Activated CD4-positive, alpha-beta memory T cell treated with anti-CD3 and anti-CD28 coated beads for 36 hours (primary cell): ENCODE measurements at regions not wholly inside any gene's neighbourhood (a gene's known extent, or its start where the extent isn't known, plus 50 kb on each side); places are given as distances from the start of the nearest gene placed in this dataset.
"Not testable (repeated sequence)": the region's sequence is repeated elsewhere in the genome, so short reads cannot be mapped to it uniquely, and the experiment has no call there.

Experiments
- CTCF ChIA-PET: fragments of 350-600 bp; sonication (Branson Sonifier 250); formaldehyde crosslinking; loops from one replicate; lab custom pipeline; 2021; ENCODE audit warnings: antibody characterized with exemption, inconsistent platforms; lab: Charles Lee
- POLR2A ChIA-PET: fragments of 350-600 bp; sonication (Branson Sonifier 250); formaldehyde crosslinking; loops from one replicate; lab custom pipeline; 2021; ENCODE audit warnings: antibody characterized with exemption; lab: Charles Lee
- DNase-seq: peaks from one replicate; pipeline ENCODE4 v3.0.0-alpha.2; 2020
- H3K27ac Mint-ChIP-seq: one replicate; pipeline ENCODE4 v1.8.0; 2021; ENCODE audit warnings: mixed read lengths
- H3K27me3 Mint-ChIP-seq: one replicate; pipeline ENCODE4 v1.8.0; 2021; ENCODE audit warnings: mixed read lengths
- H3K36me3 Mint-ChIP-seq: one replicate; pipeline ENCODE4 v1.8.0; 2021; ENCODE audit warnings: mixed read lengths
- H3K4me1 Mint-ChIP-seq: one replicate; pipeline ENCODE4 v1.8.0; 2021; ENCODE audit warnings: low read depth, mixed read lengths
- H3K4me3 Mint-ChIP-seq: one replicate; pipeline ENCODE4 v1.8.0; 2021; ENCODE audit warnings: mild to moderate bottlenecking, mixed read lengths
- H3K9me3 Mint-ChIP-seq: one replicate; pipeline ENCODE4 v1.8.0; 2021; ENCODE audit warnings: mixed read lengths
- intact Hi-C: fragments of 100-400 bp; cut with micrococcal nuclease; formaldehyde crosslinking; loops from one replicate; pipeline ENCODE4 v1.15.1; 2023

- intact Hi-C loops = no loop called here
- Mint-ChIP-seq H3K9me3 (no peaks in the 10 kb centered on the region), H3K36me3 (no peaks in the 10 kb centered on the region), H3K4me3 (no peak overlapping the region), H3K27me3 (peaks cover 5% of the 10 kb centered on the region), H3K27ac (no peak overlapping the region), H3K4me1 (no peaks in the 10 kb centered on the region)
- no peak for DNase-seq
- ChIA-PET POLR2A (no interaction called here), CTCF (interaction anchor here (0.6 kb wide), 1 partner anchor 343 kb away, joined by 3 read pairs; no protein-coding TSS in a partner anchor)
Observed at GRCh38 chr12:127038761-127039160, 1228.2 kb upstream of the TMEM132C start.

GRCh38 chr12:127041985-127042625, 1224.9 kb upstream of the TMEM132C start:
- H3K9me3 Mint-ChIP-seq = no peaks in the 10 kb centered on the region
- H3K27me3 Mint-ChIP-seq = peaks cover 2% of the 10 kb centered on the region
- no peaks in the 10 kb centered on the region for H3K4me1 Mint-ChIP-seq
- H3K36me3 Mint-ChIP-seq = no peaks in the 10 kb centered on the region
- intact Hi-C loops = no loop called here
- ChIA-PET POLR2A (no interaction called here), CTCF (no interaction called here)
- no peak for DNase-seq
- no peak overlapping the region for H3K27ac Mint-ChIP-seq
- H3K4me3 Mint-ChIP-seq = no peak overlapping the region

- Mint-ChIP-seq H3K4me1 (no peaks in the 10 kb centered on the region), H3K27ac (no peak overlapping the region), H3K9me3 (no peaks in the 10 kb centered on the region), H3K4me3 (no peak overlapping the region), H3K27me3 (peaks cover 2% of the 10 kb centered on the region), H3K36me3 (no peaks in the 10 kb centered on the region)
- CTCF ChIA-PET = no interaction called here
- POLR2A ChIA-PET = no interaction called here
- intact Hi-C loops = no loop called here
- no peak for DNase-seq
Observed at GRCh38 chr12:127043731-127044130, 1223.2 kb upstream of the TMEM132C start.

GRCh38 chr12:127044836-127045235, 1222.1 kb upstream of the TMEM132C start:
- no peak for DNase-seq
- CTCF ChIA-PET = no interaction called here
- Mint-ChIP-seq H3K36me3 (no peaks in the 10 kb centered on the region), H3K4me1 (no peaks in the 10 kb centered on the region), H3K27ac (no peak overlapping the region), H3K4me3 (no peak overlapping the region), H3K9me3 (peaks cover 3% of the 10 kb centered on the region), H3K27me3 (peaks cover 2% of the 10 kb centered on the region)
- intact Hi-C loops = no loop called here
- POLR2A ChIA-PET = no interaction called here

GRCh38 chr12:127046467-127046866, 1220.5 kb upstream of the TMEM132C start:
- Mint-ChIP-seq H3K27me3 (peaks cover 2% of the 10 kb centered on the region), H3K9me3 (peaks cover 3% of the 10 kb centered on the region), H3K27ac (no peak overlapping the region), H3K36me3 (no peaks in the 10 kb centered on the region), H3K4me3 (no peak overlapping the region), H3K4me1 (no peaks in the 10 kb centered on the region)
- DNase-seq = no peak
- intact Hi-C loops = no loop called here
- POLR2A ChIA-PET = no interaction called here
- CTCF ChIA-PET = no interaction called here

- ChIA-PET POLR2A (no interaction called here), CTCF (no interaction called here)
- H3K36me3 Mint-ChIP-seq = no peaks in the 10 kb centered on the region
- no peaks in the 10 kb centered on the region for H3K4me1 Mint-ChIP-seq
- no peak overlapping the region for H3K4me3 Mint-ChIP-seq
- H3K9me3 Mint-ChIP-seq = peaks cover 3% of the 10 kb centered on the region
- no peaks in the 10 kb centered on the region for H3K27me3 Mint-ChIP-seq
- intact Hi-C loops = no loop called here
- no peak for DNase-seq
- no peak overlapping the region for H3K27ac Mint-ChIP-seq
Observed at GRCh38 chr12:127048057-127048456, 1218.9 kb upstream of the TMEM132C start.

GRCh38 chr12:127048525-127048924, 1218.4 kb upstream of the TMEM132C start:
- intact Hi-C loops, POLR2A ChIA-PET, H3K9me3 Mint-ChIP-seq: not testable (repeated sequence)

GRCh38 chr12:127051139-127051538, 1215.8 kb upstream of the TMEM132C start:
- no peaks in the 10 kb centered on the region for H3K27me3 Mint-ChIP-seq
- H3K27ac Mint-ChIP-seq = no peak overlapping the region
- no peaks in the 10 kb centered on the region for H3K36me3 Mint-ChIP-seq
- intact Hi-C loops = no loop called here
- ChIA-PET POLR2A (no interaction called here), CTCF (no interaction called here)
- H3K4me3 Mint-ChIP-seq = no peak overlapping the region
- DNase-seq = no peak
- no peaks in the 10 kb centered on the region for H3K4me1 Mint-ChIP-seq
- peaks cover 3% of the 10 kb centered on the region for H3K9me3 Mint-ChIP-seq

More at GRCh38 chr12:127048525-127048924, 1218.4 kb upstream of the TMEM132C start:
- H3K27ac Mint-ChIP-seq, DNase-seq, H3K4me1 Mint-ChIP-seq, H3K27me3 Mint-ChIP-seq, CTCF ChIA-PET, H3K36me3 Mint-ChIP-seq, H3K4me3 Mint-ChIP-seq: not testable (repeated sequence)

- intact Hi-C loops = no loop called here
- ChIA-PET POLR2A (no interaction called here), CTCF (no interaction called here)
- Mint-ChIP-seq H3K27ac (no peak overlapping the region), H3K4me1 (no peaks in the 10 kb centered on the region), H3K36me3 (no peaks in the 10 kb centered on the region), H3K27me3 (no peaks in the 10 kb centered on the region), H3K4me3 (no peak overlapping the region), H3K9me3 (peaks cover 3% of the 10 kb centered on the region)
- DNase-seq = no peak
Observed at GRCh38 chr12:127052511-127053232, 1214.3 kb upstream of the TMEM132C start.

GRCh38 chr12:127054531-127054930, 1212.4 kb upstream of the TMEM132C start:
- H3K9me3 Mint-ChIP-seq = no peaks in the 10 kb centered on the region
- no peaks in the 10 kb centered on the region for H3K4me1 Mint-ChIP-seq
- H3K27ac Mint-ChIP-seq = no peak overlapping the region
- no peaks in the 10 kb centered on the region for H3K36me3 Mint-ChIP-seq
- DNase-seq = no peak
- intact Hi-C loops = no loop called here
- H3K27me3 Mint-ChIP-seq = no peaks in the 10 kb centered on the region
- POLR2A ChIA-PET = no interaction called here
- H3K4me3 Mint-ChIP-seq = no peak overlapping the region
- CTCF ChIA-PET = no interaction called here

- no peak overlapping the region for H3K4me3 Mint-ChIP-seq
- no peaks in the 10 kb centered on the region for H3K9me3 Mint-ChIP-seq
- POLR2A ChIA-PET = no interaction called here
- no peaks in the 10 kb centered on the region for H3K4me1 Mint-ChIP-seq
- peaks cover 1% of the 10 kb centered on the region for H3K27me3 Mint-ChIP-seq
- H3K36me3 Mint-ChIP-seq = no peaks in the 10 kb centered on the region
- CTCF ChIA-PET = no interaction called here
- no peak for DNase-seq
- intact Hi-C loops = no loop called here
- no peak overlapping the region for H3K27ac Mint-ChIP-seq
Observed at GRCh38 chr12:127060310-127060847, 1206.6 kb upstream of the TMEM132C start.

- no peak overlapping the region for H3K4me3 Mint-ChIP-seq
Observed at GRCh38 chr12:127060933-127061332, 1206.0 kb upstream of the TMEM132C start.

More at GRCh38 chr12:127060933-127061332, 1206.0 kb upstream of the TMEM132C start:
- Mint-ChIP-seq H3K36me3 (no peaks in the 10 kb centered on the region), H3K27ac (no peak overlapping the region), H3K4me1 (no peaks in the 10 kb centered on the region), H3K27me3 (peaks cover 1% of the 10 kb centered on the region), H3K9me3 (no peaks in the 10 kb centered on the region)
- POLR2A ChIA-PET = no interaction called here
- CTCF ChIA-PET = no interaction called here
- intact Hi-C loops = no loop called here
- DNase-seq = no peak
